ENCODE measurements at regions not wholly inside any gene's neighbourhood (a gene's known extent, or its start where the extent isn't known, plus 50 kb on each side); places are given as distances from the start of the nearest gene placed in this dataset.

DNA sequence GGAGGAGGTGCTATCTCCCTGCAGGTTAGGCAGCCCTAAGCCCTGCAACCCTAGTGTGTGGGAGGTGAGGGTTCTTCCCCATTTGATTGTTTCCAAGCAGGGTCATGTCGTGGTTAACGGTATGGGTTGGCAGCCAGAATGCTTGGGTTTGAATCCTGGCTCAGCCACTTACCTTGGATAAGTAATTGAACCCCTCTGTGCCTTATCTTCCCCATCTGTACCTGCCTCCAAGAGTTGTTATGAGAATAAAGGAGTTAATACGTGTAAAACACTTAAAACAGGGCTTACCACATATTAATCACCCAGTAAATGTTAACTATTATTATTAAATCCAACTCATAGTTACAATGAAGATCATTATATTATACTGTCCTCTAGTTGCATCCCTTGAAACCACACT is 52.2 kb upstream of the SPATA31E1 start:
- no peak for TF ChIP-seq POLR2AphosphoS5 (IDR thresholded peaks at IDR 0.05; ENCODE audit: low read depth, low read length)
- TF ChIP-seq, protein P1, sequence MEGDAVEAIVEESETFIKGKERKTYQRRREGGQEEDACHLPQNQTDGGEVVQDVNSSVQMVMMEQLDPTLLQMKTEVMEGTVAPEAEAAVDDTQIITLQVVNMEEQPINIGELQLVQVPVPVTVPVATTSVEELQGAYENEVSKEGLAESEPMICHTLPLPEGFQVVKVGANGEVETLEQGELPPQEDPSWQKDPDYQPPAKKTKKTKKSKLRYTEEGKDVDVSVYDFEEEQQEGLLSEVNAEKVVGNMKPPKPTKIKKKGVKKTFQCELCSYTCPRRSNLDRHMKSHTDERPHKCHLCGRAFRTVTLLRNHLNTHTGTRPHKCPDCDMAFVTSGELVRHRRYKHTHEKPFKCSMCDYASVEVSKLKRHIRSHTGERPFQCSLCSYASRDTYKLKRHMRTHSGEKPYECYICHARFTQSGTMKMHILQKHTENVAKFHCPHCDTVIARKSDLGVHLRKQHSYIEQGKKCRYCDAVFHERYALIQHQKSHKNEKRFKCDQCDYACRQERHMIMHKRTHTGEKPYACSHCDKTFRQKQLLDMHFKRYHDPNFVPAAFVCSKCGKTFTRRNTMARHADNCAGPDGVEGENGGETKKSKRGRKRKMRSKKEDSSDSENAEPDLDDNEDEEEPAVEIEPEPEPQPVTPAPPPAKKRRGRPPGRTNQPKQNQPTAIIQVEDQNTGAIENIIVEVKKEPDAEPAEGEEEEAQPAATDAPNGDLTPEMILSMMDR (IDR thresholded peaks at IDR 0.05) = no peak
- no peak for TF ChIP-seq SIN3A (IDR thresholded peaks at IDR 0.05; ENCODE audit: borderline replicate concordance, insufficient read depth, low read depth, low read length)

Data from Panc1 (cell line).